ENCODE measurements at regions not wholly inside any gene's neighbourhood (a gene's known extent, or its start where the extent isn't known, plus 50 kb on each side); places are given as distances from the start of the nearest gene placed in this dataset.
A peak's percentile ranks its signal among the peaks of the same experiment; 100 is the strongest.
"Not testable (repeated sequence)": the region's sequence is repeated elsewhere in the genome, so short reads cannot be mapped to it uniquely, and the experiment has no call there.

DNA sequence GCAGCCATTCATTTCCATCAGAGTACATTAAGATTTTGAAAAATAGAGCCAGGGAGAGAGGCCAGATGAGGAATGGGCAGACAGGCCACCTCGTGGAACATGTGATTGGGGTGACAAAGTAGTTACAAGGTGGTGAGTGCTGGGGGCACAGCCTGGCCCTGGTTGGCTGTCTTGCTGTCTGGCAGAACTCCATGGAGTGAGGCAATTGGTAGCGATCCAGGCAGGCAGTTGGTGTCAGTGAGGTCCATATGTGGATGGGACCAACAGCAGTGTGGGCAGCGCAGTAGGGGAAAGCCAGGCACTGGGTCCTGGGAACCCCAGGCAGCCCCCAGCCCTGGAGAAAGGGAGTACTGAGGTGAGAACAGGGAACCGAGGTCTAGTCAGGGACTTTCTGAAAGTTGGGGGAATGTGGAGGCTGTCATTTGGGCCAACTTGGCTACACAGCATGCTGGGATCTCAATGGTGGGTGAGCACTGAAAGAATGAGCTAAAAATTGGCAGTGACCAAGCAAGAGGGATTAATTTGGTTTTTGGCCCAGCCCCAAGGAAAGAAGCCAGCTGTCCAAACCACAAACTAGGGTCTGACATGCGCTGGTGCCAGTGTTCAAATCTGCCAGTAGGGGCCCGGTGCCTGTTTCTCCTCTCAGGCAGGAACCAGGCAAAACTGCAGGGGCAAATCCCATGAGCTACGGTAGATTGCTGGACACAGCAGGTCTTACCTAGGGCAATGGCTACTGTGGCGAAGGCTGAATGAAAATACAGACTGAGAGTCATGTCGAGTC is 61.4 kb upstream of the E2F3 start:
- no peak for DNase-seq (ENCODE audit: low read depth in 2 of 2)

DNA sequence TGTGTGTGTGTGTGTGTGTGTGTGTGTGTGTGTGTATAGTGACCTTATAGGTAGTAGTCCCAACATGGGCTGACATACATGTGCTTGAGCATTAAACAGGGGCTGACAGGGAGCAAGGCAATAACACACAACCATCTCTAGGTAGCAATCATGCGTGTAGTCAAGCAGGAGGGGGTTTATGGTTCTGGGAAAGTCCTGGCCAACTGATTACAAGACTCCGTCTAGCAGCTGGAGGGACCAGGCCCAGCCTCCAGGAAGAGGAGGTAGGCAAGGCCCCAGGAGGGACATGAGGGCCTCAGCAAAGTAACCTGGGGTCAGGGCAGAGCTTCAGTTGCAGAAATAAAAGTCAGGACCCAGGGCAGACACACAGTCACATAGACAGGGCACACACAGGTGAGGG is 60.6 kb upstream of the E2F3 start:
- DNase-seq (ENCODE audit: low read depth in 2 of 2): no peak

DNA sequence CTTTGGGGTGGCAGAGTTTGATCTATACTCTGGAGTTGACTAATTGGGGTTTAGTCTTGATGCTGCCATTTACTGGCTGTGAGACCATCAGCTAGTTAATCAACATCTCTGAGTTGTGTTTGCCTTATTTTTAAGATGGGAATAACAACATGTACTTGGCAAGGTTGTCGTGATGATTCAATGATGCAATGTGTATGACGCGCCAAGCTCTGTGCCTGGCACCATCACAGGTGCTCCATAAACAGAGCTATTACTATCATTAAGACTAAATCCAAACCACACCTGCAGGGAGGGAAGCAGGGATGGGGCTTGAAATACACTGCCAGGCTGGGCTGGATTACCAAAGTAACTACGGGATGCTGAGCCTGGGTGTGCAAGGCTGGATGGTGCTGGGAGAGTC is 60.1 kb upstream of the E2F3 start:
- no peak for DNase-seq (ENCODE audit: low read depth in 2 of 2)

DNA sequence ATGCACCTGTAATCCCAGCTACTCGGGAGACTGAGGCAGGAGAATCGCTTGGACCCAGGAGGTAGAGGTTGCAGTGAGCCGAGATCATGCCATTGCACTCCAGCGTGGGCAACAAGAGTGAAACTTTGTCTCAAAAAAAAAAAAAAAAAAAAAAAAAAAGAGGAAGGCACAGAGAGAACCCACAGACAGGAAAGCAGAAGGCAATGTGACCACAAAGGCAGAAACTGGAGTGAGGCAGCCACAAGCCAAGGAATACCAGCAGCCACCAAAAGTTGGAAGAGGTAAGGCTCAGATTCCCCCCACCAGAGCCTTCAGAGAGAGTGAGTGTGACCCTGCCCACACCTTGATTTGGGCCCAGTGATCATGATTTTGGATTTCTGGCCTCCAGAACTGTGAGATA is 54.7 kb upstream of the E2F3 start:
- DNase-seq (ENCODE audit: low read depth in 2 of 2): not testable (repeated sequence)

GRCh38 chr6:20348041-20348440 is 53.6 kb upstream of the E2F3 start:
- DNase-seq (ENCODE audit: low read depth in 2 of 2): no peak

- no peak for DNase-seq (ENCODE audit: low read depth in 2 of 2)
These were observed 52.5 kb upstream of the E2F3 start for GRCh38 chr6:20349225-20349624.

DNA sequence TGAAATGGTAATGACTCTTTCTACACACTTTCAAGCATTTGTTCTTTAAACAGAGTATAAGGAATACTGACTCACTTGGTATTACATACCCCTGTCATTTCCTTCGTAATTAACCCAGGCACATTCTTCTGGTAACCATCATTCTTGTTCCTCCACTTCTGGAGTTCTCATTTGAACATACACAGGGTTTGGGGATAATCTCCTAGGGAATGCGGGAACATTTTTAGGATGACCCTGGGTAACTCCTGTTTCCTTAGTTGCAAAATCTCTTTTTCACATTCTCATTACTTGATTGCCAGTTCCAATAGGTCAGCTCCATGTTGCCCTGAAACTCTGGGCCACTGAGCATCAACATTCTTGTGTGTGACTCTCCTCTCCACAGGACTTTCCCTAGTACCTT is 51.5 kb upstream of the E2F3 start:
- peak in 1 of 2 experiments; percentile 4 for DNase-seq (ENCODE audit: low read depth in 2 of 2)

GRCh38 chr6:20351534-20351933 is 50.1 kb upstream of the E2F3 start:
- no peak for DNase-seq (ENCODE audit: low read depth in 2 of 2)
